CD4-positive, alpha-beta T cell treated with Interleukin-4 for 1 hour (primary cell): ENCODE measurements at regions not wholly inside any gene's neighbourhood (a gene's known extent, or its start where the extent isn't known, plus 50 kb on each side); places are given as distances from the start of the nearest gene placed in this dataset.

Source experiments
- DNase-seq, 2 donors: peaks; one replicate each; pipeline ENCODE4 v3.0.0-alpha.2; 2020 to 2022

- no peak for DNase-seq
Measured at GRCh38 chr18:61727241-61728193, 165.3 kb downstream of the RNF152 start.

- DNase-seq, result no peak
Measured at GRCh38 chr18:61724532-61724931, 168.3 kb downstream of the RNF152 start.

DNA sequence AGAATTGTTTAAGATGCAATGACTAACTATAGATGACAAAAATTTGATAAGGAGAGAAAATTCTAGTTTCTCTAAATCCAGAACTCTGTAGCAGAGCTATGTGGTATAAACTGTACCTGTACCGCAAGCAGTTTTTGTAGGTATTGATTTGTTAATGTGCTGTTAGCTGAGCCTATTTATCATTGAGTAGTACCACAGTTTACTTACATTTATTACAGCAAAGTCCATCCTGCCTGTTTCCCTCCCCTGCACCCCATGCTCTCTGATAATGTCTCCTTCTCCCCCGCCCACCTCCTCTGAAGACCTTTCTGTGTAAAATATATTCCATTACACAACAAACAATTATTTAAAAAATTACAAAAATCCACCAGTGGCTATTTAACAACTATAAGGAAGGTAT lies 170.6 kb downstream of the RNF152 start:
- no peak for DNase-seq

GRCh38 chr18:61720496-61720895 lies 172.3 kb downstream of the RNF152 start:
- no peak for DNase-seq

DNA sequence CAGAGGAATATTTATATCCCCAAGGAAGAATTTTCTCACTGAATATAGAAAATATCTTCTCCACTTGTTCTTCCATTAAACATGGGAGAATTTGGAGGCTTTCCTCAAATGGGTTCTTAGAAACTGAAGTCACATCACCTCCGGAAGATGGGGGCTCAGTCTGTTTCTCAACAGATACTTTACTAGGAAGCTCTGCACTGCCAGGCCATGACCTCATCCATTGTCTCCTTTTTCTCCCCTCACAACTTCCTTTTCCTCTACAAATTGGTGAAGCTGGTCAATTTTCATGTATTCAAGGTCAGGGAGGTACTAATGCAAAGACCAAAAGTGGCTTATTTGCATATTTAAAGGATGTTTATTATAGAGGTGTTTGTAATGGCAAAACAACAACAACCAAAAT lies 173.1 kb downstream of the RNF152 start:
- no peak for DNase-seq

- DNase-seq, result no peak
Measured at GRCh38 chr18:61718944-61719343, 173.9 kb downstream of the RNF152 start.

DNA sequence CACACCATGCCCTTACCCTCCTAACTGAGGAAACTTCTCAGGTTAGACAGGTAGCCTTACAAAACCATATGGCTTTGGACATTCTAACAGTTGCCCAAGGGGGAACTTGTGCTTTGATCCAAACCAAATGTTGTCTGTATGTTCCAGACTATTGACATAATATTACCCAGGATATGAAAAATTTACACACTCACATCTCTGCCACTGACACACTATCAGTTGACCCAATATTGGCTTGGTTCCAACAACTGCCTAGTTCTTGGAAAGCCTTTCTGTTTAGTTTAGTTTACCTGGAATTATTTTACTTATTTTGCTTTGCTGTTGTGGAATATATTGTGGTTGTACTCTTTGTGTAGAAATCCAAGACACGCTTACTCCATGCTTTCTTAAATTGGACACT lies 178.4 kb downstream of the RNF152 start:
- DNase-seq, result no peak

DNA sequence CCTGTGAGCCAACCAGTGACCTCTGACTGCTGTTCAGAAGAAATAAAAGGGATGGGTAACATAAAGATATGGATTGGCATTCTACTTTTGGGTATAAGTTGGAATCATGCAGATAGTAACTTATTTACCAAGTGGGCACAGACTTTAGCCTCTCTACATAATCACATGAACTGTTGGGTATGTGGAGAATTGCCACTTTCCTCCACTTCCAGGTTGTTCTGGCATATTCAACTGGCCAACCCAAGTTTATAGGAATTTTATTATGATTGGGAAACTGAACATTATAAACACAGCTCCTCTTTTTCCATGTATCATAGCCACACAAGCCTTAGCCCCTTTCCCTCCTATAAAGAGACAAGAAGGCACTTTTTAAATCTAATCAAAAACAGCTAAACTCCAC lies 179.3 kb downstream of the RNF152 start:
- no peak for DNase-seq

DNA sequence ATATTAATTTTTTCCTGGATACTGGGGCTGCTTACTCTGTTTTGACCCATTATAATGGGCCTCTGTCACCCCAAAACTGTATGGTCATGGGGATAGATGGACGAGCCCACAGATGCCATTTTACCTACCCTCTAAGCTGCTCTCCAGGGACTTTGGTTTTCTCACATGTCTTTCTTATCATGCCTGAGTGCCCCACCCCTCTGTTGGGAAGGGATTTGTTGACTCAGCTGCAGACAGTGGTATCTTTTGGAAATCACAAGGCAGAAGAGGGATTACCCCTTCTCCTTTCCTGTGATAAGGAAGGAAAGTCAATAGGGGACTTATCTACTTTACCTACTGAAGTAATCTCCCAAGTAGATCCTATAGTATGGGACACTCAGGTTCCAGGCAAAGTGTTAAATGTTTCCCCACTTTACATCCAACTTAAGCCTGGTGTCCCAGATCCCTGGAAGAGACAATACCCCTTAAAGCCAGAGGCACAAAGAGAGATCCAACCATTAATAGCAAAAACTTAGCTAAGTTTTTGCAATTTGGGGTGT lies 182.7 kb downstream of the RNF152 start:
- DNase-seq, result no peak

- no peak for DNase-seq
Measured at GRCh38 chr18:61706276-61706915, 186.4 kb downstream of the RNF152 start.

DNA sequence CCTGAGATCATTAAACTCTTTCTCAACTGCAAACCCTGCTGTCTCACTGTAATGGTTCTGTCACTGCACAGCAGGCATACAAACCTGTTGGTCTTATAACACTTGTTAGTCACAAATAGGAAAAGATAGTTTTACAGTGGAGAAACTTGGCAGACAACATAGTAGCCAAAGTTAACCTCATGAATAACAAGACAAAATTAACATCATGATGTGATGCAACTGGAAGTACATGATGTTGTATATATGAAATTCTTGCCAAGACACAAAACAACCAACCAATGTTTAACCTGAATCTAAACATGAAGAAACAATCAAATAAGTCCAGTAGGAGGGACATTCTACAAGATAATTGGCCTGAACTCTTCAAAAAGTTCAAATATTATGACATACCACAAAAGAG lies 189.3 kb downstream of the RNF152 start:
- DNase-seq, result no peak

GRCh38 chr18:61702007-61702406 lies 190.8 kb downstream of the RNF152 start:
- no peak for DNase-seq

GRCh38 chr18:61699397-61700110 lies 193.3 kb downstream of the RNF152 start:
- DNase-seq, result no peak

DNA sequence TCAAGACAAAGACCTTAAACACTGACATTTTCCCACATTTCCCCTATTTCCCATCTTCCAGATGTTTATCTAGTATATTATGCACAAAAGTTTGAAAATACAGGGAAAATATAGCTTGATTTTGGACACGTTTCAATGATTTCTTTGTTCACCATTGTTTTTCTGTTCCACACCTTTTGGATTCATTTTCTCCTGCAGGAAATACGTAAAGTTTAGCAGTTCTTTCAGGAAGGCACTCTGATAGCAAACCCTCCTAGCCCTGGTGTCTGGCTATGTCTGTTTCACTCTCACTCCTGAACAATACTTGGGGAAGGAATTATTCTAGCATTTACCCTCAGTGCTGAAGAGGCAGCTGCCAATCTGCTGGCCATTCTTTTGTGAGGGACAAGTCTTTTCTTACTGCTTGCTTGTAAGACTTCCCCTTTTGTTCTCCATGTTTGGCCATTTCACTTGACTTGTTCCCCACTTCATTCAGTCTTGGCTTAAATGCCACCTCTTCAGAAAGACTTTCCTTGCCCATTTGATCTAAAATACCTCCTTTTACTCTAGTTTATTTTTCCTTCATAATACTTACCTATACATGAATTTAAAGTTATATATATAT lies 195.4 kb downstream of the RNF152 start:
- DNase-seq, result no peak

GRCh38 chr18:61694236-61694635 lies 198.6 kb downstream of the RNF152 start:
- DNase-seq, result no peak

- no peak for DNase-seq
Measured at GRCh38 chr18:61690418-61691138, 202.2 kb downstream of the RNF152 start.

GRCh38 chr18:61687317-61687716 lies 205.5 kb downstream of the RNF152 start:
- no peak for DNase-seq

DNA sequence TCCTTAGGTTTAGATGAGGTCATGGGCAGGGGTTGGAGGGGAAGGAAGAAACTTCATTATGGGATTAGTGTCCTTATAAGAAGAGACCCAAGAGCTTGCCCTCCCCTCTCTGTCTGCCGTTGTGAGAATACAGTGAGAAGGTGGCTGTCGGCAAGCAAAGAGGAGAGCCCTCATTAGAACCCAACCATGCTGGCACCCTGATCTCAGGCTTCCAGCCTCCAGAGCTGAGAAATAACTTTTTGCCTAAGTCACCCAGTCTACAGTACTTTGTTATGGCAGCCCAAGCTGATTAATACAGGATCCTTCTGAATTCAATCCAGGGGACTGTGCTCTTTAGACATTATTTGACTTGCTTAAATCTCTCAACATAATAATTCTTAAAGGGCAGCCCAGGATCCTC lies 209.0 kb downstream of the RNF152 start:
- DNase-seq, result no peak

GRCh38 chr18:61681065-61681464 lies 211.7 kb downstream of the RNF152 start:
- no peak for DNase-seq

- DNase-seq, result no peak
Measured at GRCh38 chr18:61679836-61680235, 213.0 kb downstream of the RNF152 start.

- no peak for DNase-seq
Measured at GRCh38 chr18:61677435-61677970, 215.3 kb downstream of the RNF152 start.
